SK-N-SH treated with all-trans-retinoic acid at 6 μM for 48 hours (cell line): ENCODE measurements at regions not wholly inside any gene's neighbourhood (a gene's known extent, or its start where the extent isn't known, plus 50 kb on each side); places are given as distances from the start of the nearest gene placed in this dataset.
"Not testable (repeated sequence)": the region's sequence is repeated elsewhere in the genome, so short reads cannot be mapped to it uniquely, and the experiment has no call there.

Experiments used
- ATAC-seq: fragments of 200-7000 bp; cut with Tn5 transposase; 3 replicates; pipeline ENCODE4 v1.9.1; 2020; ENCODE audit warnings: mild to moderate bottlenecking, moderate library complexity
- BACH2 ChIP-seq: fragments of 250-450 bp; sonication (Bioruptor Pico); IDR thresholded peaks from 2 replicates; pipeline ENCODE4 v1.9.0; 2021; ENCODE audit warnings: mild to moderate bottlenecking, borderline replicate concordance
- CREB5 ChIP-seq: fragments of 250-450 bp; sonication (Bioruptor Pico); IDR thresholded peaks from 2 replicates; pipeline ENCODE4 v1.5.1; 2020; ENCODE audit warnings: low read depth, mild to moderate bottlenecking, moderate library complexity
- CSDC2 ChIP-seq: fragments of 250-450 bp; sonication (Bioruptor Pico); IDR thresholded peaks from 2 replicates; pipeline ENCODE4 v1.5.0; 2020; ENCODE audit warnings: mild to moderate bottlenecking, moderate library complexity
- CSRNP3 ChIP-seq: fragments of 250-450 bp; sonication (Bioruptor Pico); IDR thresholded peaks from 2 replicates; pipeline ENCODE4 v1.5.1; 2021; ENCODE audit warnings: mild to moderate bottlenecking, moderate library complexity
- ESRRG ChIP-seq: fragments of 250-450 bp; sonication (Bioruptor Pico); IDR thresholded peaks from 2 replicates; pipeline ENCODE4 v1.6.1; 2021; ENCODE audit warnings: mild to moderate bottlenecking
- GLIS3 ChIP-seq: fragments of 250-450 bp; sonication (Bioruptor Pico); IDR thresholded peaks from 2 replicates; pipeline ENCODE4 v1.5.0; 2020; ENCODE audit warnings: mild to moderate bottlenecking, moderate library complexity
- ISL1 ChIP-seq: fragments of 250-450 bp; sonication (Bioruptor Pico); IDR thresholded peaks from 2 replicates; pipeline ENCODE4 v2.1.2; 2022; ENCODE audit warnings: mild to moderate bottlenecking, moderate library complexity
- OSR1 ChIP-seq: fragments of 250-450 bp; sonication (Bioruptor Pico); IDR thresholded peaks from 2 replicates; pipeline ENCODE4 v1.8.0; 2022; ENCODE audit warnings: moderate library complexity, mild to moderate bottlenecking, inconsistent platforms
- PATZ1 ChIP-seq: fragments of 250-450 bp; sonication (Bioruptor Pico); IDR thresholded peaks from 2 replicates; pipeline ENCODE4 v1.8.0; 2020; ENCODE audit warnings: mild to moderate bottlenecking, moderate library complexity, borderline replicate concordance
- POU6F1 ChIP-seq: fragments of 250-450 bp; sonication (Bioruptor Pico); IDR thresholded peaks from 2 replicates; pipeline ENCODE4 v1.8.0; 2021; ENCODE audit warnings: low read depth, mild to moderate bottlenecking, moderate library complexity, borderline replicate concordance
- PPARA ChIP-seq: fragments of 250-450 bp; sonication (Bioruptor Pico); IDR thresholded peaks from 2 replicates; pipeline ENCODE4 v1.5.0; 2020; ENCODE audit warnings: mild to moderate bottlenecking, borderline replicate concordance
- RARB ChIP-seq: fragments of 250-450 bp; sonication (Bioruptor Pico); IDR thresholded peaks from 2 replicates; pipeline ENCODE4 v1.8.0; 2021; ENCODE audit warnings: mild to moderate bottlenecking, moderate library complexity
- SNAI2 ChIP-seq: fragments of 250-450 bp; sonication (Bioruptor Pico); IDR thresholded peaks from 2 replicates; pipeline ENCODE4 v1.5.0; 2020; ENCODE audit warnings: mild to moderate bottlenecking, moderate library complexity
- TCF4 ChIP-seq: fragments of 250-450 bp; sonication (Bioruptor Pico); IDR thresholded peaks from 2 replicates; pipeline ENCODE4 v1.8.0; 2021; ENCODE audit warnings: mild to moderate bottlenecking, moderate library complexity, borderline replicate concordance
- TOX ChIP-seq: fragments of 250-450 bp; sonication (Bioruptor Pico); IDR thresholded peaks from 2 replicates; pipeline ENCODE4 v1.8.0; 2021; ENCODE audit warnings: mild to moderate bottlenecking, moderate library complexity, borderline replicate concordance
- ZC3H10 ChIP-seq: fragments of 250-450 bp; sonication (Bioruptor Pico); IDR thresholded peaks from 2 replicates; pipeline ENCODE4 v1.5.1; 2021; ENCODE audit warnings: mild to moderate bottlenecking, moderate library complexity
- ZFP3 ChIP-seq: fragments of 250-450 bp; sonication (Bioruptor Pico); IDR thresholded peaks from 2 replicates; pipeline ENCODE4 v1.5.0; 2020; ENCODE audit warnings: mild to moderate bottlenecking, moderate library complexity
- ZFP30 ChIP-seq: fragments of 450-650 bp; formaldehyde crosslinking; IDR thresholded peaks from 2 replicates; pipeline ENCODE4 v1.5.0; 2022; ENCODE audit warnings: mild to moderate bottlenecking, moderate library complexity
- ZNF70 ChIP-seq: fragments of 450-650 bp; formaldehyde crosslinking; IDR thresholded peaks from 2 replicates; pipeline ENCODE4 v1.5.0; 2020; ENCODE audit warnings: mild to moderate bottlenecking, moderate library complexity
- ZNF8 ChIP-seq: fragments of 450-650 bp; formaldehyde crosslinking; IDR thresholded peaks from 2 replicates; pipeline ENCODE4 v1.5.0; 2020; ENCODE audit warnings: mild to moderate bottlenecking, moderate library complexity

- no peak for TF ChIP-seq ZC3H10
- no peak for TF ChIP-seq GLIS3 (CRISPR knock-in tag)
- TF ChIP-seq TOX (CRISPR knock-in tag): no peak
- TF ChIP-seq TCF4 (CRISPR knock-in tag): no peak
- TF ChIP-seq ESRRG (CRISPR knock-in tag): no peak
- TF ChIP-seq ISL1 (CRISPR knock-in tag): no peak
- TF ChIP-seq ZFP30 (CRISPR knock-in tag): no peak
- no peak for TF ChIP-seq PPARA (CRISPR knock-in tag)
- TF ChIP-seq CREB5: no peak
- TF ChIP-seq RARB: no peak
- no peak for TF ChIP-seq CSDC2
- TF ChIP-seq, all 23 proteins: peak for 0
- no peak for ATAC-seq
These were observed 122.5 kb upstream of the LDB2 start for GRCh38 chr4:17020901-17021300.

- no peak for ATAC-seq
- TF ChIP-seq ZFP3 (CRISPR knock-in tag) (no peak), RARB (no peak), ZNF8 (CRISPR knock-in tag) (no peak), CSRNP3 (no peak), POU6F1 (CRISPR knock-in tag) (no peak), SNAI2 (CRISPR knock-in tag) (no peak), TOX (CRISPR knock-in tag) (no peak), ESRRG (CRISPR knock-in tag) (no peak), PATZ1 (CRISPR knock-in tag) (no peak), ZNF70 (no peak), ZFP30 (CRISPR knock-in tag) (no peak), CREB5 (no peak)
These were observed 122.0 kb upstream of the LDB2 start for GRCh38 chr4:17020451-17020850.

GRCh38 chr4:17018621-17019020 is 120.2 kb upstream of the LDB2 start:
- not testable (repeated sequence) for ATAC-seq

GRCh38 chr4:17018013-17018412 is 119.6 kb upstream of the LDB2 start:
- no peak for ATAC-seq
- TF ChIP-seq ZNF8 (CRISPR knock-in tag): no peak
- TF ChIP-seq TCF4 (CRISPR knock-in tag): no peak
- no peak for TF ChIP-seq ZFP3 (CRISPR knock-in tag)
- TF ChIP-seq POU6F1 (CRISPR knock-in tag): no peak
- no peak for TF ChIP-seq ZNF70
- no peak for TF ChIP-seq PPARA (CRISPR knock-in tag)
- TF ChIP-seq OSR1 (CRISPR knock-in tag): no peak
- TF ChIP-seq CSRNP3: no peak
- TF ChIP-seq PATZ1 (CRISPR knock-in tag): no peak
- TF ChIP-seq BACH2 (CRISPR knock-in tag): no peak
- TF ChIP-seq RARB: no peak
- TF ChIP-seq CSDC2: no peak
- no peak for TF ChIP-seq CREB5
